CMK (cell line): ENCODE measurements at regions not wholly inside any gene's neighbourhood (a gene's known extent, or its start where the extent isn't known, plus 50 kb on each side); places are given as distances from the start of the nearest gene placed in this dataset.

Experiments used
- DNase-seq: peaks from one replicate; pipeline ENCODE4 v3.0.0-alpha.2; 2010; ENCODE audit warnings: low read depth

- DNase-seq: no peak
Observed at GRCh38 chr2:4486971-4487370, 783.6 kb downstream of the DCDC2C start.

GRCh38 chr2:4499316-4500030 lies 796.1 kb downstream of the DCDC2C start:
- DNase-seq: no peak

- DNase-seq: no peak
Observed at GRCh38 chr2:4501525-4501924, 798.1 kb downstream of the DCDC2C start.

- DNase-seq: no peak
Observed at GRCh38 chr2:4502230-4502843, 799.0 kb downstream of the DCDC2C start.

- DNase-seq: no peak
Observed at GRCh38 chr2:4507661-4508060, 804.3 kb downstream of the DCDC2C start.

GRCh38 chr2:4515871-4516761 lies 812.7 kb downstream of the DCDC2C start:
- DNase-seq: no peak

GRCh38 chr2:4518596-4518995 lies 815.2 kb downstream of the DCDC2C start:
- no peak for DNase-seq

GRCh38 chr2:4522498-4523421 lies 819.4 kb downstream of the DCDC2C start:
- DNase-seq: no peak

- DNase-seq: no peak
Observed at GRCh38 chr2:4527416-4527815, 824.0 kb downstream of the DCDC2C start.

- DNase-seq: no peak
Observed at GRCh38 chr2:4528246-4528645, 824.9 kb downstream of the DCDC2C start.

- DNase-seq: no peak
Observed at GRCh38 chr2:4528773-4529172, 825.4 kb downstream of the DCDC2C start.

GRCh38 chr2:4529738-4530137 lies 826.4 kb downstream of the DCDC2C start:
- no peak for DNase-seq

- no peak for DNase-seq
Observed at GRCh38 chr2:4530231-4530630, 826.9 kb downstream of the DCDC2C start.

- no peak for DNase-seq
Observed at GRCh38 chr2:4533806-4534205, 830.4 kb downstream of the DCDC2C start.

GRCh38 chr2:4539121-4539520 lies 835.7 kb downstream of the DCDC2C start:
- DNase-seq: no peak

GRCh38 chr2:4549666-4550210 lies 846.4 kb downstream of the DCDC2C start:
- no peak for DNase-seq

- no peak for DNase-seq
Observed at GRCh38 chr2:4551691-4552474, 848.5 kb downstream of the DCDC2C start.

GRCh38 chr2:4553241-4553640 lies 849.9 kb downstream of the DCDC2C start:
- DNase-seq: no peak

GRCh38 chr2:4556135-4556896 lies 852.9 kb downstream of the DCDC2C start:
- DNase-seq: no peak

- DNase-seq: no peak
Observed at GRCh38 chr2:4561196-4561595, 857.8 kb downstream of the DCDC2C start.
